ENCODE measurements at regions not wholly inside any gene's neighbourhood (a gene's known extent, or its start where the extent isn't known, plus 50 kb on each side); places are given as distances from the start of the nearest gene placed in this dataset.

DNA sequence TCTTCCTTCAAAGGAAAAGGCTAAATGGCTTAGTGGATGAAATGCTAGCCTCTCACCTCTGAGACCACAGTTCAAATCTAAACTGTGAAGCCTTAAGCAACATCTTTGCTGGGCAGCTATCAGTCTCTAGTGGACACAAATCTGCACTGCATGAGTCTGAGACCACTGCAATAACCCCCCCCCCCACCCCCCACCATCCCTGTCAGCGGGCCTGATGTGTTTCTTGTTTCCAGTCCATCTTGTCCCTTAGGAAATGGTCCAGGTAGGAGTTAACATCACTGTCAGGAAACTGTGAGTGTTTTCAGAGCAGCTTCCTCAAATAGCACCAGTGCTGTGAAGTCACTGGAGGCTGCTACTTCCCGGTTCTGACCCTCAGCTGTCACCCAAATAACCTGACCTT, 140.6 kb upstream of the TMCO5A start:
- no peak for DNase-seq (ENCODE audit: extremely low read depth, insufficient read length)
- H3K36me3 ChIP-seq (ENCODE audit: control insufficient read depth, insufficient read depth, low read length): no peaks in the 10 kb centered on the region

DNA sequence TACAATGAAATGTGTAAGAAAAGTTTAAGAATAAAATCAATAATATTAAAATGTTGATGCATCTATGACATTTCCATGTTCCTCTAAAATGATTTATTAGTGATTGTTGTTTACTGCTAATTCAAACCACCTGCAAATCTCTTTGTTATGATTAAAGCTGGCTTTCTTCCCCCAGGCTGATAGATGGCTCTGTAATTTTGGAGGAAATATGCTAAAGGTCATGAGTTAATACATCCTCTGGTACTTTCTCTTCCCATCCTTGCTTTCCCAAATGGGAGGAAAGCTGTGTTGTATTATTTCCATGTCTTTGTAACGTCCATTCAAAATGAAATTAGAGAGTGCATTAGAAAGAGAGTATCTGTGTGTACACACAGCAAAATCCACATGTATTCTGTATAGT, 139.5 kb upstream of the TMCO5A start:
- Histone ChIP-seq H3K4me3 (replicated peaks; ENCODE audit: low read depth, low read length) (no peak overlapping the region), H3K36me3 (ENCODE audit: control insufficient read depth, insufficient read depth, low read length) (no peaks in the 10 kb centered on the region), H3K27me3 (replicated peaks; ENCODE audit: control insufficient read depth, insufficient read depth, low read length) (no peaks in the 10 kb centered on the region)
- TF ChIP-seq, protein P1, sequence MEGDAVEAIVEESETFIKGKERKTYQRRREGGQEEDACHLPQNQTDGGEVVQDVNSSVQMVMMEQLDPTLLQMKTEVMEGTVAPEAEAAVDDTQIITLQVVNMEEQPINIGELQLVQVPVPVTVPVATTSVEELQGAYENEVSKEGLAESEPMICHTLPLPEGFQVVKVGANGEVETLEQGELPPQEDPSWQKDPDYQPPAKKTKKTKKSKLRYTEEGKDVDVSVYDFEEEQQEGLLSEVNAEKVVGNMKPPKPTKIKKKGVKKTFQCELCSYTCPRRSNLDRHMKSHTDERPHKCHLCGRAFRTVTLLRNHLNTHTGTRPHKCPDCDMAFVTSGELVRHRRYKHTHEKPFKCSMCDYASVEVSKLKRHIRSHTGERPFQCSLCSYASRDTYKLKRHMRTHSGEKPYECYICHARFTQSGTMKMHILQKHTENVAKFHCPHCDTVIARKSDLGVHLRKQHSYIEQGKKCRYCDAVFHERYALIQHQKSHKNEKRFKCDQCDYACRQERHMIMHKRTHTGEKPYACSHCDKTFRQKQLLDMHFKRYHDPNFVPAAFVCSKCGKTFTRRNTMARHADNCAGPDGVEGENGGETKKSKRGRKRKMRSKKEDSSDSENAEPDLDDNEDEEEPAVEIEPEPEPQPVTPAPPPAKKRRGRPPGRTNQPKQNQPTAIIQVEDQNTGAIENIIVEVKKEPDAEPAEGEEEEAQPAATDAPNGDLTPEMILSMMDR (IDR thresholded peaks at IDR 0.05; ENCODE audit: insufficient read depth, low read length, poor library complexity, severe bottlenecking): no peak
- DNase-seq (ENCODE audit: extremely low read depth, insufficient read length): no peak

More for the DNA sequence above, 140.6 kb upstream of the TMCO5A start:
- TF ChIP-seq, protein P1 (IDR thresholded peaks at IDR 0.05; ENCODE audit: insufficient read depth, low read length, poor library complexity, severe bottlenecking): no peak
- Histone ChIP-seq H3K27me3 (replicated peaks; ENCODE audit: control insufficient read depth, insufficient read depth, low read length) (no peaks in the 10 kb centered on the region), H3K4me3 (replicated peaks; ENCODE audit: low read depth, low read length) (no peak overlapping the region)

DNA sequence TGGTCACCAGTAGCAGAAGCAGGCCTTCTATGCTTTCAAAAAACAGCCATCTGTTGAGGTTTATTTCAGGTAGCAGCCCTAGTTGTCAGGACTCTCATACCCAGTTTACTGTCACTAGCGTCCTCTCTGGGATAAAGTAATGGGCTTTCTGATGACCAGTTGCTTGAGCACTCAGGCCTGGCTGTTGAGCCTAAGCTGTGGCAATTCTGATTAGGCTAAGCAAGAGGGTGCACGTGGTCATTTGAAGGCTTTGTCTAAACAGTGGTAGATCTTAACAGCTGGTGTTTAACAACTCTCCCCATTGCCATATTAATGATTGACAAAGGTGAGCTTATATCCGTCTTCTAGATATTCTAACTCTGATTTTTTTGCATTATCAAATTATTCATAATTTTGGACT, 132.9 kb upstream of the TMCO5A start:
- Histone ChIP-seq H3K27me3 (replicated peaks; ENCODE audit: control insufficient read depth, insufficient read depth, low read length) (no peaks in the 10 kb centered on the region), H3K4me3 (replicated peaks; ENCODE audit: low read depth, low read length) (no peak overlapping the region), H3K36me3 (ENCODE audit: control insufficient read depth, insufficient read depth, low read length) (no peaks in the 10 kb centered on the region)
- TF ChIP-seq, protein P1 (IDR thresholded peaks at IDR 0.05; ENCODE audit: insufficient read depth, low read length, poor library complexity, severe bottlenecking): no peak
- no peak for DNase-seq (ENCODE audit: extremely low read depth, insufficient read length)

DNA sequence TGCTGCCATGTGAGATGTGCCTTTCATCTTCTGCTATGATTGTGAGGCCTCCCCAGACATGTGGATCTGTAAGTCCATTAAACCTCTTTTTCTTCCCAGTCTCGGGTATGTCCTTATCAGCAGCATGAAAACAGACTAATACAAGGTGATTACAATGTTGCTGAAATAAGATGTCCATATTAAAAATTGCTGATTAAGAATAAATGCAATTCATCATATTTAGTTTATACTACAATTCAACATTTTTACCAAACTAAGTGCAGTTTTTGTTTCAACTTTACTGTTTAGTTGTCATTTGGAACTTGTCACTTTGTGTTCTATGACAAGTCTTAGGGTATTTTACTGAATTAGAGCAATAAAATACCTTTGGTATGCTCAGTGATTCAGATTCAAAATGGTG, 127.6 kb upstream of the TMCO5A start:
- DNase-seq (ENCODE audit: extremely low read depth, insufficient read length): no peak
- no peak overlapping the region for H3K4me3 ChIP-seq (replicated peaks; ENCODE audit: low read depth, low read length)
- TF ChIP-seq, protein P1 (IDR thresholded peaks at IDR 0.05; ENCODE audit: insufficient read depth, low read length, poor library complexity, severe bottlenecking): no peak
- H3K36me3 ChIP-seq (ENCODE audit: control insufficient read depth, insufficient read depth, low read length): no peaks in the 10 kb centered on the region
- H3K27me3 ChIP-seq (replicated peaks; ENCODE audit: control insufficient read depth, insufficient read depth, low read length): no peaks in the 10 kb centered on the region

DNA sequence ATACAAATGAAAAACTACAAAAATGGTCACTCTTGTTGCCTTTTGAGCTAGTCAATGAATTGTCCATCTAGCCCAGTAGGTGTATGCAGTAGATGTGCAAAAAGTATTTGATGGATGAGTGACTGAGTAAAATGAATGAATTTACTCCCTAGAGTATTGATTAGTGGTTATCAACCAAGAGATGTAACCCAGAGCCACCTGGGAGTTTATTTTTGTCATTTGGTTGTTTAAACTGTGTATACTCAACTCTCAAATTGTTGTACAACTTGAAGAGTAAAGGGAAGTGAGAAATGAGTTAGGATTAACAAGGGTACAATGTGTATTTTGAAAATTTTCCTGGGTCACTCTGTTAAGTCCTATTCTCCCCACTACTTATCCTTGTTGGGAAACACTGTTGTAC, 124.1 kb upstream of the TMCO5A start:
- Histone ChIP-seq H3K4me3 (replicated peaks; ENCODE audit: low read depth, low read length) (no peak overlapping the region), H3K27me3 (replicated peaks; ENCODE audit: control insufficient read depth, insufficient read depth, low read length) (no peaks in the 10 kb centered on the region), H3K36me3 (ENCODE audit: control insufficient read depth, insufficient read depth, low read length) (no peaks in the 10 kb centered on the region)
- DNase-seq (ENCODE audit: extremely low read depth, insufficient read length): no peak
- TF ChIP-seq, protein P1 (IDR thresholded peaks at IDR 0.05; ENCODE audit: insufficient read depth, low read length, poor library complexity, severe bottlenecking): no peak

DNA sequence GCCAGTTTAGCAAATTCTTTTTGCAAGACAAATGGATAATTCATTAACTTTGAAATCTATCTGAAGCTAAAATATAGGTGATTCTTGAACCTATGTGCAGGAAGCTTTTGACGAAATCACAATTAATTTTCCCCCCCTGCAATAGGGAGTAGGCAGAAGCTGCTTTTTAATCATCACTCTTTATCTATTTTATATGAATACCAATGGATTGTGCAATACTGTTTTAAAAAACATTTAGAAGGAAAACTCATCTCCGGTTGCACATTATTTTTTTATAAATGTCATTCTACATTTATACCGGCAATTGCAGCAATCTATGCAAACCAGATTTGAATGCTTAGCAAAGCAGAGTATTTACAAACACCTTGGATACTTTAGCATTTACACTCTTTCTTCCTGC, 121.1 kb upstream of the TMCO5A start:
- no peak overlapping the region for H3K4me3 ChIP-seq (replicated peaks; ENCODE audit: low read depth, low read length)
- DNase-seq (ENCODE audit: extremely low read depth, insufficient read length): no peak
- H3K36me3 ChIP-seq (ENCODE audit: control insufficient read depth, insufficient read depth, low read length): no peaks in the 10 kb centered on the region
- TF ChIP-seq, protein P1 (IDR thresholded peaks at IDR 0.05; ENCODE audit: insufficient read depth, low read length, poor library complexity, severe bottlenecking): no peak
- H3K27me3 ChIP-seq (replicated peaks; ENCODE audit: control insufficient read depth, insufficient read depth, low read length): no peaks in the 10 kb centered on the region

Measured in GM06990 (cell line).